ENCODE measurements at regions not wholly inside any gene's neighbourhood (a gene's known extent, or its start where the extent isn't known, plus 50 kb on each side); places are given as distances from the start of the nearest gene placed in this dataset.

GRCh38 chr11:95549301-95549700, 240.3 kb downstream of the FAM76B start:
- ChIA-PET POLR2A (ENCODE audit: low non-redundant PET) (no interaction called here), CTCF (no interaction called here)

GRCh38 chr11:95548416-95548815, 241.2 kb downstream of the FAM76B start:
- Histone ChIP-seq H3K9me3 (ENCODE audit: low read depth, low read length, poor library complexity, severe bottlenecking) (no peaks in the 10 kb centered on the region), H3K27me3 (replicated peaks; ENCODE audit: insufficient read depth, low read depth, low read length, poor library complexity) (no peaks in the 10 kb centered on the region), H3K27ac (ENCODE audit: low read depth, low read length, poor library complexity, severe bottlenecking) (no peak overlapping the region), H3K36me3 (ENCODE audit: insufficient read depth, low read length, poor library complexity, severe bottlenecking) (no peaks in the 10 kb centered on the region), H3K4me1 (ENCODE audit: insufficient read depth, low read length, poor library complexity, severe bottlenecking) (no peaks in the 10 kb centered on the region), H3K4me3 (ENCODE audit: low read depth, low read length, poor library complexity, severe bottlenecking) (no peak overlapping the region)
- no peak for DNase-seq (ENCODE audit: low spot score)
- BruUV-seq (replicated peaks), result no TSS peak
- ChIA-PET POLR2A (ENCODE audit: low non-redundant PET) (no interaction called here), CTCF (no interaction called here)
- no peak for TF ChIP-seq CTCF (conservative IDR thresholded peaks at IDR 0.05; ENCODE audit: low read depth, low read length)
- TF ChIP-seq EZH2 (IDR thresholded peaks at IDR 0.05; ENCODE audit: borderline replicate concordance, low read depth, low read length, poor library complexity, severe bottlenecking), result no peak
- intact Hi-C loops (cut with micrococcal nuclease; ENCODE audit: unreplicated experiment), result no loop called here

More at GRCh38 chr11:95549301-95549700, 240.3 kb downstream of the FAM76B start:
- Histone ChIP-seq H3K36me3 (ENCODE audit: insufficient read depth, low read length, poor library complexity, severe bottlenecking) (no peaks in the 10 kb centered on the region), H3K4me3 (ENCODE audit: low read depth, low read length, poor library complexity, severe bottlenecking) (no peak overlapping the region), H3K4me1 (ENCODE audit: insufficient read depth, low read length, poor library complexity, severe bottlenecking) (no peaks in the 10 kb centered on the region), H3K27me3 (replicated peaks; ENCODE audit: insufficient read depth, low read depth, low read length, poor library complexity) (no peaks in the 10 kb centered on the region), H3K9me3 (ENCODE audit: low read depth, low read length, poor library complexity, severe bottlenecking) (no peaks in the 10 kb centered on the region), H3K27ac (ENCODE audit: low read depth, low read length, poor library complexity, severe bottlenecking) (no peak overlapping the region)
- no peak for DNase-seq (ENCODE audit: low spot score)
- BruUV-seq (replicated peaks), result no TSS peak
- intact Hi-C loops (cut with micrococcal nuclease; ENCODE audit: unreplicated experiment), result no loop called here
- TF ChIP-seq EZH2 (IDR thresholded peaks at IDR 0.05; ENCODE audit: borderline replicate concordance, low read depth, low read length, poor library complexity, severe bottlenecking), result no peak
- no peak for TF ChIP-seq CTCF (conservative IDR thresholded peaks at IDR 0.05; ENCODE audit: low read depth, low read length)

- no peaks in the 10 kb centered on the region for H3K9me3 ChIP-seq (ENCODE audit: low read depth, low read length, poor library complexity, severe bottlenecking)
- POLR2A ChIA-PET (ENCODE audit: low non-redundant PET), result no interaction called here
- CTCF ChIA-PET, result no interaction called here
- no peaks in the 10 kb centered on the region for H3K27me3 ChIP-seq (replicated peaks; ENCODE audit: insufficient read depth, low read depth, low read length, poor library complexity)
- H3K4me3 ChIP-seq (ENCODE audit: low read depth, low read length, poor library complexity, severe bottlenecking), result no peak overlapping the region
- DNase-seq (ENCODE audit: low spot score), result no peak
- no peak for TF ChIP-seq EZH2 (IDR thresholded peaks at IDR 0.05; ENCODE audit: borderline replicate concordance, low read depth, low read length, poor library complexity, severe bottlenecking)
- TF ChIP-seq CTCF (conservative IDR thresholded peaks at IDR 0.05; ENCODE audit: low read depth, low read length), result no peak
- intact Hi-C loops (cut with micrococcal nuclease; ENCODE audit: unreplicated experiment), result no loop called here
- H3K27ac ChIP-seq (ENCODE audit: low read depth, low read length, poor library complexity, severe bottlenecking), result no peak overlapping the region
- no TSS peak for BruUV-seq (replicated peaks)
- no peaks in the 10 kb centered on the region for H3K36me3 ChIP-seq (ENCODE audit: insufficient read depth, low read length, poor library complexity, severe bottlenecking)
- no peaks in the 10 kb centered on the region for H3K4me1 ChIP-seq (ENCODE audit: insufficient read depth, low read length, poor library complexity, severe bottlenecking)
Observed at GRCh38 chr11:95547976-95548375, 241.6 kb downstream of the FAM76B start.

Measured in A673 (cell line).